H9 (cell line): ENCODE measurements at regions not wholly inside any gene's neighbourhood (a gene's known extent, or its start where the extent isn't known, plus 50 kb on each side); places are given as distances from the start of the nearest gene placed in this dataset.

Source experiments
- DNase-seq: peaks from one replicate; pipeline ENCODE4 v3.0.0-alpha.2; 2017
- H2AFZ ChIP-seq: one replicate; pipeline ENCODE4 v1.6.1; 2013; ENCODE audit warnings: mild to moderate bottlenecking, low read length, control low read depth, moderate library complexity
- H2AK5ac ChIP-seq: 2 replicates; pipeline ENCODE4 v1.6.1; 2013; ENCODE audit warnings: low read length, control low read depth, mixed read lengths; ENCODE audit not compliant: insufficient read length
- H2BK120ac ChIP-seq: one replicate; pipeline ENCODE4 v1.6.1; 2013; ENCODE audit warnings: low read depth, mild to moderate bottlenecking, low read length, control low read depth, inconsistent platforms; ENCODE audit not compliant: poor library complexity, severe bottlenecking
- H2BK12ac ChIP-seq: 2 replicates; pipeline ENCODE4 v1.6.1; 2013; ENCODE audit warnings: low read length, control low read depth, mixed read lengths, low read depth; ENCODE audit not compliant: insufficient read length
- H2BK15ac ChIP-seq: 2 replicates; pipeline ENCODE4 v1.6.1; 2013; ENCODE audit warnings: low read depth, low read length, control low read depth
- H2BK20ac ChIP-seq: one replicate; pipeline ENCODE4 v1.6.1; 2013; ENCODE audit warnings: low read depth, mild to moderate bottlenecking, low read length, control low read depth, inconsistent platforms; ENCODE audit not compliant: poor library complexity, severe bottlenecking
- H2BK5ac ChIP-seq: 2 replicates; pipeline ENCODE4 v1.6.1; 2013; ENCODE audit warnings: low read length, control low read depth, mixed read lengths; ENCODE audit not compliant: insufficient read length
- H3K14ac ChIP-seq: 2 replicates; pipeline ENCODE4 v1.6.1; 2013; ENCODE audit warnings: low read length, control low read depth; ENCODE audit not compliant: insufficient read depth
- H3K18ac ChIP-seq: 2 replicates; pipeline ENCODE4 v1.6.1; 2013; ENCODE audit warnings: low read depth, mild to moderate bottlenecking, mixed read lengths, low read length, control low read depth; ENCODE audit not compliant: insufficient read length
- H3K23ac ChIP-seq: 2 replicates; pipeline ENCODE4 v1.6.1; 2013; ENCODE audit warnings: low read length, control low read depth, mixed read lengths, low read depth; ENCODE audit not compliant: insufficient read length
- H3K23me2 ChIP-seq: 2 replicates; pipeline ENCODE4 v1.6.1; 2013; ENCODE audit warnings: low read depth, mild to moderate bottlenecking, mixed read lengths, low read length, control low read depth; ENCODE audit not compliant: insufficient read length, poor library complexity, severe bottlenecking
- H3K27ac ChIP-seq: 2 replicates; pipeline ENCODE4 v1.5.1; 2013; ENCODE audit warnings: low read length, control low read depth, mixed read lengths, low read depth; ENCODE audit not compliant: insufficient read length
- H3K27me3 ChIP-seq: 2 replicates; pipeline ENCODE4 v1.6.1; 2013; ENCODE audit warnings: low read length, control low read depth, inconsistent platforms; ENCODE audit not compliant: insufficient read depth
- H3K4ac ChIP-seq: 2 replicates; pipeline ENCODE4 v1.6.1; 2013; ENCODE audit warnings: low read depth, mild to moderate bottlenecking, control low read depth, inconsistent platforms, low read length, moderate library complexity
- H3K4me1 ChIP-seq: 2 replicates; pipeline ENCODE4 v1.6.1; 2013; ENCODE audit warnings: low read length, control low read depth, inconsistent platforms; ENCODE audit not compliant: insufficient read depth
- H3K4me2 ChIP-seq: 2 replicates; pipeline ENCODE4 v1.6.1; 2013; ENCODE audit warnings: low read length, control low read depth, mixed read lengths; ENCODE audit not compliant: insufficient read length, insufficient read depth
- H3K56ac ChIP-seq: 2 replicates; pipeline ENCODE4 v1.6.1; 2013; ENCODE audit warnings: low read depth, mild to moderate bottlenecking, mixed read lengths, low read length, control low read depth; ENCODE audit not compliant: insufficient read length
- H3K79me1 ChIP-seq: 2 replicates; pipeline ENCODE4 v1.6.1; 2013; ENCODE audit warnings: low read depth, mild to moderate bottlenecking, moderate library complexity, low read length, control low read depth, inconsistent platforms; ENCODE audit not compliant: insufficient read depth, poor library complexity, severe bottlenecking
- H3K79me2 ChIP-seq: 2 replicates; pipeline ENCODE4 v1.6.1; 2013; ENCODE audit warnings: low read length, control low read depth, inconsistent platforms; ENCODE audit not compliant: insufficient read depth
- H3K9ac ChIP-seq: 2 replicates; pipeline ENCODE4 v1.6.1; 2013; ENCODE audit warnings: low read length, control low read depth, mixed read lengths; ENCODE audit not compliant: insufficient read length; ENCODE audit errors: extremely low read depth
- H3K9me3 ChIP-seq: one replicate; pipeline ENCODE4 v1.6.1; 2013; ENCODE audit warnings: low read depth, low read length, inconsistent platforms; ENCODE audit not compliant: control insufficient read depth
- H3T11ph ChIP-seq: one replicate; pipeline ENCODE4 v1.6.1; 2013; ENCODE audit warnings: mild to moderate bottlenecking, low read length, control low read depth, inconsistent platforms
- H4K20me1 ChIP-seq: one replicate; pipeline ENCODE4 v1.6.1; 2013; ENCODE audit not compliant: control insufficient read depth, insufficient read length, insufficient read depth
- H4K5ac ChIP-seq: 2 replicates; pipeline ENCODE4 v1.6.1; 2013; ENCODE audit warnings: low read depth, mild to moderate bottlenecking, mixed read lengths, low read length, control low read depth; ENCODE audit not compliant: insufficient read length
- H4K8ac ChIP-seq: replicated peaks from 2 replicates; pipeline ENCODE4 v1.6.1; 2013; ENCODE audit warnings: low read length, control low read depth, mixed read lengths, low read depth; ENCODE audit not compliant: insufficient read length
- H4K91ac ChIP-seq: 2 replicates; pipeline ENCODE4 v1.6.1; 2013; ENCODE audit warnings: low read depth, mild to moderate bottlenecking, moderate library complexity, mixed read lengths, low read length, control low read depth; ENCODE audit not compliant: insufficient read length
- H3K27ac Mint-ChIP-seq, 3 experiments: 2 replicates in 2 of 3; 3 replicates in 1 of 3; pipeline ENCODE4 v1.8.0; 2020 to 2021; ENCODE audit warnings: mixed read lengths in 3 of 3, mild to moderate bottlenecking in 1 of 3, moderate library complexity in 1 of 3
- H3K27me3 Mint-ChIP-seq: 2 replicates; pipeline ENCODE4 v1.8.0; 2021; ENCODE audit warnings: low read depth, mild to moderate bottlenecking, moderate library complexity, mixed read lengths
- H3K36me3 Mint-ChIP-seq, 3 experiments: 2 replicates in 2 of 3; 3 replicates in 1 of 3; pipeline ENCODE4 v1.8.0; 2020 to 2021; ENCODE audit warnings: low read depth in 3 of 3, mixed read lengths in 3 of 3; ENCODE audit not compliant: insufficient read depth in 1 of 3
- H3K4me1 Mint-ChIP-seq, 2 experiments: 2 replicates each; pipeline ENCODE4 v1.8.0; 2020; ENCODE audit warnings: mixed read lengths in 2 of 2
- H3K4me3 Mint-ChIP-seq, 2 experiments: 2 replicates in 1 of 2; 3 replicates in 1 of 2; pipeline ENCODE4 v1.8.0; 2020 to 2021; ENCODE audit warnings: mild to moderate bottlenecking in 2 of 2, mixed read lengths in 2 of 2, moderate library complexity in 1 of 2
- H3K9me3 Mint-ChIP-seq, 2 experiments: 2 replicates in 1 of 2; 3 replicates in 1 of 2; pipeline ENCODE4 v1.8.0; 2020; ENCODE audit warnings: mild to moderate bottlenecking in 2 of 2, mixed read lengths in 2 of 2, moderate library complexity in 1 of 2
- WGBS: extraction: QIAGEN DNeasy Blood & Tissue Kit; methylation state at CpG from one replicate; pipeline ENCODE4 v1.1.7; 2013; ENCODE audit warnings: missing lambda C conversion rate, low lambda C conversion rate, mixed read lengths; ENCODE audit not compliant: insufficient read length; ENCODE audit errors: extremely low coverage; 5-methylcytosine and 5-hydroxymethylcytosine counted together
- TF ChIP-seq, protein P1 (sequence below): fragments of 200-600 bp; sonication (generic); conservative IDR thresholded peaks from 3 replicates; pipeline ENCODE4 v1.8.0; 2021; ENCODE audit warnings: antibody characterized with exemption, mild to moderate bottlenecking

DNA sequence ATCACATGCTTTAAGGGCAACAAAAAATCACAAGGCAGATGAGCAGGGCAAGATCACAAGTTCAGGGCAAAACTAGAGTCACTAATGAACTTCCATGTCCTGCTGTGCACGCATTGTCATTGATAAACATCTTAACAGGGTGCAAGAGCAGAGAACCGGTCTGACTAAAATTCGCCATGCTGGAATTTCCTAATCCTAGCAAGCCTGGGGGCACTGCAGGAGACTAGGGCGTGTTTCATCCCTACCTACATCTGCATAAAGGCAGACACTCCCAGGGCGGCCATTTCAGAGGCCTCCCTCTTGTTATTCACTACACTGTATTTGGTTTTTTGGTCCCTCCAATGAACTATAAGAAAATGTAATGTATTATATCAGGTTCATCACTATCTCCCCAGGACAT is 203.6 kb downstream of the ARHGEF9 start:
- Mint-ChIP-seq H3K4me3 (peak overlapping the region; percentile 47 to 63; a peak in 3 of 5 replicates), H3K36me3 (peaks cover 0 to 10% (median 5%) of the 10 kb centered on the region in 3 experiments; a peak in 5 of 7 replicates), H3K27ac (peak overlapping the region; percentile 73 to 94 (median 87)), H3K4me1 (peaks cover 26 to 27% of the 10 kb centered on the region in 2 experiments), H3K27me3 (no peaks in the 10 kb centered on the region; the same call in none of the 2 replicates), H3K9me3 (peaks cover 57 to 66% of the 10 kb centered on the region in 2 experiments)
- no peak overlapping the region for H3T11ph ChIP-seq
- DNase-seq = peak; percentile 81
- H3K4me1 ChIP-seq = peaks cover 3% of the 10 kb centered on the region; the same call in 1 of the 2 replicates
- H2BK120ac ChIP-seq = no peak overlapping the region
- H4K8ac ChIP-seq = no peak overlapping the region
- H3K23ac ChIP-seq = no peak overlapping the region
- H2BK12ac ChIP-seq = no peak overlapping the region
- H4K20me1 ChIP-seq = no peaks in the 10 kb centered on the region
- H3K79me1 ChIP-seq = no peaks in the 10 kb centered on the region
- no peak overlapping the region for H2BK20ac ChIP-seq
- no peak overlapping the region for H3K4me2 ChIP-seq
- no peak overlapping the region for H4K91ac ChIP-seq
- no peak overlapping the region for H2AFZ ChIP-seq
- no peak overlapping the region for H2BK15ac ChIP-seq
- no peak overlapping the region for H3K18ac ChIP-seq
- no peak overlapping the region for H3K4ac ChIP-seq
- H3K9me3 ChIP-seq = peaks cover 23% of the 10 kb centered on the region
- no peaks in the 10 kb centered on the region for H3K27me3 ChIP-seq
- WGBS = no CpG with 5 or more reads among the region's 5 CpGs
- H3K79me2 ChIP-seq = no peaks in the 10 kb centered on the region
- no peak overlapping the region for H3K14ac ChIP-seq
- H3K27ac ChIP-seq = no peak overlapping the region
- H4K5ac ChIP-seq = no peak overlapping the region
- TF ChIP-seq, protein P1, sequence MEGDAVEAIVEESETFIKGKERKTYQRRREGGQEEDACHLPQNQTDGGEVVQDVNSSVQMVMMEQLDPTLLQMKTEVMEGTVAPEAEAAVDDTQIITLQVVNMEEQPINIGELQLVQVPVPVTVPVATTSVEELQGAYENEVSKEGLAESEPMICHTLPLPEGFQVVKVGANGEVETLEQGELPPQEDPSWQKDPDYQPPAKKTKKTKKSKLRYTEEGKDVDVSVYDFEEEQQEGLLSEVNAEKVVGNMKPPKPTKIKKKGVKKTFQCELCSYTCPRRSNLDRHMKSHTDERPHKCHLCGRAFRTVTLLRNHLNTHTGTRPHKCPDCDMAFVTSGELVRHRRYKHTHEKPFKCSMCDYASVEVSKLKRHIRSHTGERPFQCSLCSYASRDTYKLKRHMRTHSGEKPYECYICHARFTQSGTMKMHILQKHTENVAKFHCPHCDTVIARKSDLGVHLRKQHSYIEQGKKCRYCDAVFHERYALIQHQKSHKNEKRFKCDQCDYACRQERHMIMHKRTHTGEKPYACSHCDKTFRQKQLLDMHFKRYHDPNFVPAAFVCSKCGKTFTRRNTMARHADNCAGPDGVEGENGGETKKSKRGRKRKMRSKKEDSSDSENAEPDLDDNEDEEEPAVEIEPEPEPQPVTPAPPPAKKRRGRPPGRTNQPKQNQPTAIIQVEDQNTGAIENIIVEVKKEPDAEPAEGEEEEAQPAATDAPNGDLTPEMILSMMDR = no peak
- H3K23me2 ChIP-seq = no peaks in the 10 kb centered on the region
- H3K56ac ChIP-seq = no peak overlapping the region
- no peak overlapping the region for H3K9ac ChIP-seq
- no peak overlapping the region for H2BK5ac ChIP-seq
- H2AK5ac ChIP-seq = no peak overlapping the region
